HepG2 (cell line): ENCODE measurements at regions not wholly inside any gene's neighbourhood (a gene's known extent, or its start where the extent isn't known, plus 50 kb on each side); places are given as distances from the start of the nearest gene placed in this dataset.

ENCODE experiments used
- ATAC-seq: fragments of 200-7000 bp; cut with Tn5 transposase; 3 replicates; pipeline ENCODE4 v1.9.1; 2020; ENCODE audit warnings: mild to moderate bottlenecking, moderate library complexity
- BruUV-seq: library from RNA; stranded (reverse); fragments of 400-500 nt; replicated peaks from 2 replicates; lab custom pipeline; 2021; lab: Mats Ljungman, UMichigan
- CTCF ChIA-PET: fragments of 300-600 bp; formaldehyde crosslinking; extraction: SDS; loops from one replicate; lab custom pipeline; 2021; ENCODE audit warnings: low total read pairs, inconsistent platforms, low intra/inter-chr PET ratio; lab: Yijun Ruan, JAX
- POLR2A ChIA-PET: fragments of 350-600 bp; sonication (Branson Sonifier 250); formaldehyde crosslinking; loops from one replicate; lab custom pipeline; 2020; ENCODE audit warnings: antibody characterized with exemption, inconsistent platforms; lab: Yijun Ruan, JAX
- DNase-seq: peaks from one replicate; pipeline ENCODE4 v3.0.0-alpha.2; 2015; ENCODE audit warnings: low spot score
- FAIRE-seq: peaks from 3 replicates; lab custom pipeline; 2011; peaks lifted over from hg19 to GRCh38; lab: Jason Lieb, UNC
- H2AFZ ChIP-seq: one replicate; pipeline ENCODE4 v1.6.1; 2011; ENCODE audit warnings: low read length, inconsistent platforms
- H3K27ac ChIP-seq: fragments of 300-600 bp; 3 replicates; pipeline ENCODE4 v1.8.0; 2011; ENCODE audit warnings: mixed run types, mild to moderate bottlenecking, mixed read lengths, low read length, inconsistent platforms; ENCODE audit not compliant: insufficient read depth; ENCODE audit errors: extremely low read length
- H3K27me3 ChIP-seq, 2 experiments: fragments of 200-600 bp in 1 of 2; 2 replicates in 1 of 2; 3 replicates in 1 of 2; pipeline versions ENCODE4 v1.6.0 to v1.8.0; 2011; ENCODE audit warnings: low read length in 2 of 2, mild to moderate bottlenecking in 2 of 2, moderate library complexity in 2 of 2, inconsistent platforms in 1 of 2; ENCODE audit not compliant: insufficient read depth in 2 of 2, control insufficient read depth in 1 of 2
- H3K36me3 ChIP-seq, 2 experiments: fragments of 200-600 bp in 1 of 2; replicated peaks in 1 of 2; 2 replicates in 1 of 2; 3 replicates in 1 of 2; pipeline versions ENCODE4 v1.5.1 to v1.8.0; 2011; ENCODE audit warnings: low read length in 2 of 2, inconsistent platforms in 1 of 2; ENCODE audit not compliant: insufficient read depth in 2 of 2, control insufficient read depth in 1 of 2
- H3K4me1 ChIP-seq: 2 replicates; pipeline ENCODE4 v1.5.1; 2012; ENCODE audit warnings: low read length, inconsistent platforms; ENCODE audit not compliant: insufficient read depth
- H3K4me2 ChIP-seq: 2 replicates; pipeline ENCODE4 v1.6.0; 2011; ENCODE audit warnings: low read depth, low read length, inconsistent platforms
- H3K4me3 ChIP-seq, 3 experiments: fragments of 200-600 bp in 1 of 3; sonication (generic), shearing (Covaris generic) in 1 of 3; replicated peaks in 1 of 3; 2 replicates each; pipeline ENCODE4 v1.5.1; 2011 to 2016; ENCODE audit warnings: low read length in 3 of 3, inconsistent platforms in 2 of 3, low read depth in 2 of 3, mild to moderate bottlenecking in 2 of 3, control low read depth in 1 of 3, mixed read lengths in 1 of 3; ENCODE audit not compliant: insufficient read depth in 1 of 3
- H3K79me2 ChIP-seq: one replicate; pipeline ENCODE4 v1.6.1; 2011; ENCODE audit warnings: low read length, inconsistent platforms; ENCODE audit not compliant: insufficient read depth
- H3K9ac ChIP-seq: 2 replicates; pipeline ENCODE4 v1.6.0; 2011; ENCODE audit warnings: mild to moderate bottlenecking, low read depth, low read length, inconsistent platforms; ENCODE audit not compliant: insufficient read depth
- H3K9me3 ChIP-seq: 2 replicates; pipeline ENCODE4 v1.5.1; 2012; ENCODE audit warnings: mild to moderate bottlenecking, low read length
- H4K20me1 ChIP-seq: 2 replicates; pipeline ENCODE4 v1.6.0; 2011; ENCODE audit warnings: inconsistent platforms, mild to moderate bottlenecking, low read length, moderate library complexity; ENCODE audit not compliant: insufficient read depth
- CTCF ChIP-seq: sonication (generic); formaldehyde crosslinking; IDR thresholded peaks from 2 replicates; pipeline ENCODE4 v1.5.0; 2020; ENCODE audit warnings: mild to moderate bottlenecking, missing genetic modification reagents, moderate library complexity
- STAG1 ChIP-seq: sonication (generic); formaldehyde crosslinking; IDR thresholded peaks from 2 replicates; pipeline ENCODE4 v1.4.0; 2020; ENCODE audit warnings: missing genetic modification reagents
- WIZ ChIP-seq: sonication (generic); formaldehyde crosslinking; IDR thresholded peaks from 2 replicates; pipeline ENCODE4 v1.5.1; 2020; ENCODE audit warnings: mild to moderate bottlenecking, missing genetic modification reagents
- ZNF121 ChIP-seq: sonication (generic); formaldehyde crosslinking; IDR thresholded peaks from 2 replicates; pipeline ENCODE4 v1.5.0; 2020; ENCODE audit warnings: mild to moderate bottlenecking, missing genetic modification reagents
- WGBS: methylation state at CpG from one replicate; pipeline ENCODE4 v1.1.6; 2017; ENCODE audit warnings: low lambda C conversion rate; 5-methylcytosine and 5-hydroxymethylcytosine counted together
- in situ Hi-C: cut with HindIII; loops from 2 replicates; pipeline ENCODE4 v1.10.0; 2017; ENCODE audit warnings: low pct_unique_long_range_greater_than_20kb; ENCODE audit not compliant: extremely low pct_ligation_motif_present
- intact Hi-C: fragments of 100-400 bp; cut with micrococcal nuclease; formaldehyde crosslinking; loops from one replicate; pipeline ENCODE4 v1.10.0; 2022; ENCODE audit not compliant: unreplicated experiment

- TF ChIP-seq WIZ (no peak), STAG1 (CRISPR knock-in tag) (peak; percentile 45), CTCF (peak; percentile 57)
- peaks cover 17% of the 10 kb centered on the region for H3K4me1 ChIP-seq
- no peaks in the 10 kb centered on the region for H3K36me3 ChIP-seq
- no peaks in the 10 kb centered on the region for H3K27me3 ChIP-seq
- POLR2A ChIA-PET = no interaction called here
- no TSS peak for BruUV-seq
- intact Hi-C loops (loop anchor here (1.0 kb wide), 1 partner anchor 109 kb away; no protein-coding TSS in a partner anchor), in situ Hi-C loops (no loop called here)
- no peak overlapping the region for H3K4me3 ChIP-seq
- WGBS = 0% methylated on average over 1 of the region's 1 CpG
- no peaks in the 10 kb centered on the region for H4K20me1 ChIP-seq
- H3K27ac ChIP-seq = no peak overlapping the region
- peak; percentile 87 for ATAC-seq
- H3K9me3 ChIP-seq = peaks cover 9% of the 10 kb centered on the region; the same call in 1 of the 2 replicates
- no peak overlapping the region for H3K4me2 ChIP-seq
- peak; percentile 30 for DNase-seq
- peak; percentile 72 for FAIRE-seq
- no peak overlapping the region for H2AFZ ChIP-seq
- CTCF ChIA-PET = interaction anchor here (0.9 kb wide), 1 partner anchor 109 kb away, joined by 3 read pairs; no protein-coding TSS in a partner anchor
- H3K9ac ChIP-seq = no peak overlapping the region
- no peaks in the 10 kb centered on the region for H3K79me2 ChIP-seq
Measured at GRCh38 chr7:84914598-84914997, 272.3 kb downstream of the SEMA3D start.

GRCh38 chr7:84913731-84914130 is 273.1 kb downstream of the SEMA3D start:
- Histone ChIP-seq H3K4me2 (no peak overlapping the region; the same call in 1 of the 2 replicates), H2AFZ (no peak overlapping the region), H3K4me1 (peaks cover 17% of the 10 kb centered on the region), H3K27ac (no peak overlapping the region), H4K20me1 (no peaks in the 10 kb centered on the region), H3K4me3 (no peak overlapping the region), H3K9me3 (peaks cover under 1% of the 10 kb centered on the region; the same call in 1 of the 2 replicates), H3K9ac (no peak overlapping the region), H3K79me2 (no peaks in the 10 kb centered on the region), H3K36me3 (no peaks in the 10 kb centered on the region), H3K27me3 (no peaks in the 10 kb centered on the region)
- DNase-seq (no peak), FAIRE-seq (no peak), ATAC-seq (no peak)
- no peak for TF ChIP-seq ZNF121 (CRISPR knock-in tag)
- in situ Hi-C loops (no loop called here), intact Hi-C loops (loop anchor here (1.0 kb wide), 1 partner anchor 110 kb away; no protein-coding TSS in a partner anchor)
- BruUV-seq = no TSS peak
- ChIA-PET POLR2A (no interaction called here), CTCF (interaction anchor here (0.9 kb wide), 1 partner anchor 110 kb away, joined by 3 read pairs; no protein-coding TSS in a partner anchor)
